HPDE6-E6E7 (cell line): ENCODE measurements at regions not wholly inside any gene's neighbourhood (a gene's known extent, or its start where the extent isn't known, plus 50 kb on each side); places are given as distances from the start of the nearest gene placed in this dataset.

ENCODE experiments used
- DNase-seq: peaks from one replicate; pipeline ENCODE4 v3.0.0; 2011; ENCODE audit warnings: missing footprints; ENCODE audit errors: extremely low spot score

DNA sequence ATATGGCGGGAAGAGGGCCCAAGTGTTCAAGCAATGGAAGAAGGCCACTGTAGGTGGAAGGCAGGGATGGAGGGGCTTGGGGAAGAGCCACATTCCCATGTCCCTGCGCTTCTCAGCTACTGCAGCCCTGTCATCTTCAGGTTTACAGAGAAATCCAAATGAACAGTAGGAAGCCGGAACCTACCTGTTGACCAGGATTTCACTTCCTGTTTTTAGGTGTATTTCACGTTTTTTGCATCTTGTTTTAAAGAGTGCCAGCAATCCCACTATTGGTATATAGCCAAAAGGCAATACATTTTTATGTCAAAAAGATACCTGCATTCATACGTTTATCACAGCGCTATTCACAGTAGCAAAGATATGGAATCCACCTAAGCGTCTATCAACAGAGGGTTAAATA is 159.2 kb downstream of the SLC35B3 start:
- DNase-seq, result no peak

DNA sequence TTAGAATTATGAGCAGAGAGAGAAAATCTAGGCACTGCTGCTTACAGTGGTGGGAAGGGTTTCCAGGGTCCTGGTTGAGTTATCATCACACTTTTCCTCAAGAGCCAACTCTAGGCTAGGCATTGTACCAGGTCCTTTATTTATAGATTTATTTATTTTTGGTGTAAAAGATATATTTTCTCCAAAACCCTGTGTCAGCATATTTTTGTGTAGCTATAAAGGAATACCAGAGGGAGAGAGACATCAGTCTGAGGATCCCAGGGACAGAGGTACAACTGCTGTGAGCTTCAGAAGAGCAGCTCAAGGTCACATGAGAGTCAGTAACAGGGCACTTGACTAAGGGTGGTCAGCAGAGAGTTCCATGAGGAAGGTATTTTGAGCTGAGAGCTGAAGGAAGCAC is 159.7 kb downstream of the SLC35B3 start:
- no peak for DNase-seq

DNA sequence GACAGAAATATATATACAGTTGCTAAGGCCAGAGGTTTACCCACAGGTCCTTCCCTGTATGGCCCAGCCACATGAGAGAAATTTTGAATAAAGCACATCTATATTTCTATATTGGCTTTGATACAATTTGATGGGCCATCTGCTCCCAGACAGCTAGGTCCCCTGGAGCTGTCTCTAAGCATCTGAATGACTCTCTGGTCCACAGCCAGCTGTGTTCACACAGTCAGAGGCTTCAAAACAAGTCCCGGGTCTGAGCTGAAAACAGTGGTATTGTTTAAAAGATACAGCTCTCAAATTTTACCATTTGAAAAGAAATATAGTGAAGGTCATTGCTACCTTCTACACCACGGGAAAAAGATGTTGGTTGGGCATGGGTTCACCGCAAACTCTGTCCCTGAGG is 161.1 kb downstream of the SLC35B3 start:
- no peak for DNase-seq

DNA sequence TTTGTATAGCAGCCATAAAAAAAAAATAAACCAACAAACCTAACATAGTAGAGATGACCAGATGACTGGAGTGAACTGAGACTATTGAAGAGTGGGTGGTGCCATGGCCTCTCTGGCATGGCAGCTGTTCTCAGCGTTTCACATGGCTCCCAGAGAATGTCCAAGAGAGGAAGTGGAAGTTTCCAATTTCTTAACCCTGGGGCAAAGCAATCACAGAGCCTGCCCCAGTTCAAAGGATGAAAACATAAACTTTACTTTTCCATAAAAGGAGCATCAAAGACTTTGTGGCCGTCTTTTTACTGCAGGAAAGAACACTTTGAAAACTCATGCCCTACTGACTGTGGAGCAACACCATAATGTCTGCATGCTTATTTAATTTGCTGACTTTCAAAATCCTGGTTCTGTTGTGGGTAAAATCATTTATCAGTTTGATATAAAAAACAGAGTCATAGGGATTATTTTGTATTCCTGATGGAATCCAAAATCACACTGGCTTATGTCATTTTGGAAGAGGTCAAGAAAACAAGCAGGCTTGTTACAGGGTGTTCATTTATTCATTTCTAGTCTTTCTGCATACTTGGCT is 165.4 kb downstream of the SLC35B3 start:
- no peak for DNase-seq

DNA sequence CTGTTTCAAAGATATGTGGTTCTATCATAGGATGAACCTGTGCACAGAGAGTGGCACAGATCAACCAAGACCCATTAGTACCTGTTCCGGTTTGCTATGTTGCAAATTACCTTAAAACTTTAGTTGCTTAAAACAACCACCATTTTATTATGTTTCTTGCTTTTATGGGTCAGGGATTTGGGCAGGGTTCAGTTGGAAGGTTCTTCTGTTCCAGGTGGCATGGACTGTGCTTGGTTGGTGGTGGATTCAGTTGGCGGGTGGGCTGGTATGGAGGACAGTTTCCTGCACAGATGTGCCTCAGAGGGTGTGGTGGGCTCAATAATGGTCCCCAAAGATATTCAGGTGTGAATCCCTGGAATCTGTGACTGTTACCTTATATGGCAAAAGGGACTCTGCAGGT is 166.3 kb downstream of the SLC35B3 start:
- DNase-seq, result no peak

DNA sequence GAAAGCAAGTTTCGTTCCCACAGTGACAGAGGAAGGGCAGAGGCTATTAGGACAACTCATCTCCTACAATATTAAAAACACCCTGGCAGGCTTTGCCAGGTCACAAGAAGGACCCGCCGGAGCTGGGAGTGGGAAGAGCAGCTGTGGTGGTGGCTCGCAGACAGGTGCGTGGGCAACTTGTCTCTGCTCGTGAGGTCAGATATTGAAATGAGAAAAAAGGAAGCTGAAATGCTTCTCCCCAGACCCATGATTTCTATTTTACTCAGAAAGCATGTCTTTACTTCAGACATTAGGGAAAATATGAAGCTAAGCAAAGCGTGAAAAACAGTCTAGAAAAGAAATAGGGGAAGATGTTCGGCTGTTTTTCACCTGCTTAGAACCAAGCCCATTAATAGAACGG is 166.3 kb upstream of the EEF1E1 start:
- no peak for DNase-seq

DNA sequence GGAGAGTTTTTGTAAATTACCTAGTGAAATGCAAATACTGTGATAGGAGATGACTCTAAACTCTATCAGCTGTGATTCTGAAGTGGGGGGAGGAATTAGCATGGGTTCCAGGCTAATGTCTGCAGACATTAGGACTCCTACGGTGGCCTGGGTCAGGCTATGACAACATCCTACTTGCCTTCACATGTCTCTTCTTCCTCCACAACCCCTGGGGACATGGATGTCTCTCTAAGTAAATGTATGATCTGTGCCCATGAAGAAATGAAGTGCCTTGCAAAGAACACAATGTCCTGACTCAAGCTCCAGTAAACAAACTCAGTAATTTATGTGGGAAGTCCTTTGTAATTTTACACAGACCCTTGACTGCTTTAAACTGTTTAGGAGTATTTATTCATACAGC is 165.8 kb upstream of the EEF1E1 start:
- DNase-seq, result no peak

DNA sequence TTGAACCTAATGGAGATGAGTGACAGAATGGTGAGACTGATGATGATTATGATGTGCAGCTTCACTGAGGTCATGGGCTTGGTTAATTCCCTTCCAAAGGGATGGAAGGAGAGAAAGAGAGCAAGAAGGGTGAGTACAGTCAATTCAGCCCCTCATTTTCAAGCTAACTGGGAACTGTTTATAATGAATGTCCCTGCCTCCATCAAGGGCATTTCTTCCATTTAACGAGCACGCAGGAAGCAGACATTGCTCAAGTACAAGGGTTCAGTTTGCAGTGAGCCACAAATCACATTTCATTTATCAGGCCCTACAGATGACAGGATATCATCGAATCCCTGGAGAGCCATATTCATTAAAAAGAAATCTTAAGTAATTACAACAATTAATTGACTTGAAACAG is 158.3 kb upstream of the EEF1E1 start:
- DNase-seq, result no peak

DNA sequence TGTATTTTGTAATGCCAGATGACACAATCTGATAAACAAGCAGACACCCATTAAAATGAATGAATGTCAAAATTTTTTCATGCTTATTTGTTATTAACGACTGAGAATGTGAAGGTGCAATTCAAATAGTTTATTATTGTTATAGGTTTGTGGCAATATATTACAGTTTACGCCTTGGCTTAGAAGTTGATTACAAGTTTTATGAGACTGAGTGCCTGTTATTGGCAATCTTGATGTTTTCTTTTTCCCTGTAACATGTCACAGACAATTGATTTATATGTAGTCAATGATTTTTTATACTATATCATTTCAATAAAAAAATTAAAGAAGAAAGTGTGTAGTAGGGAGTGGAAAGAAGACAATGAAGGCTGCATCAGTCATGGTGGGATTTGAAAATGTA is 144.1 kb upstream of the EEF1E1 start:
- DNase-seq, result no peak

DNA sequence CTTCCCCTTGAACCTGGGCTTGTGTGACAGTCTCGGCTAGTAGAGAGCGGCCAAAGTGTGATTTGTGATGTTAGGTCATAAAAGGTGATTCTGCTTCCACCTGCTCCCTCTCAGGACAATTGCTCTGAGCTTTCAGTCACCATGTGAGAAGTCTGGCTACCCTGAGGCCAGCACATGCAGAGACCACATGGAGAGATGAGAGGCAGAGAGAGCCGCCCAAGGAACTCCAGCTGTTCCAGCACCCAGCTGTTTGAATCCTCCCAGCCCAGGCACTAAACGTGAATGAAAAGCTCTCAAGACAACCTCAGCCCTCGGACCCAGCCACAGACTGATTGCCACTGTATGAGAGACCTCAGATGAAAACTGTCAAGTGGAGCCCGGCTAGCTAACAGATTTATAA is 143.4 kb upstream of the EEF1E1 start:
- no peak for DNase-seq

DNA sequence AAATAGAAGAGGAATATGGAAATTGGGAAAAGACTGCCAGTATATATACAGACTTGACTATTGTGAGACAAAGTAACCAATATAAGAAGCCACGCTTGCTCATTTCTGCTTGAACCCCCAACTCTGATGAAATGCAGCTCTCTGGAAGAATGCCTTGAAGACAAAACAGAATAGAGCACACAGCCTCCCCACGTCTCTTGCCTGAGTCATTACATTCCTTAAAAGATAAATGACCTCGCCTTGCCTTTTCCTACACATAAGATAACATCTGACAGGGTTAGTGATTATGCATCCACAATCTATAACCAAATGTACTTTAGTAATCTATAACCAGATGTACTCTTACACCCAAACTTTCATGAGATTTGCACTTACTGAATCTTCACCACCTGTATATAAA is 141.1 kb upstream of the EEF1E1 start:
- DNase-seq, result no peak

DNA sequence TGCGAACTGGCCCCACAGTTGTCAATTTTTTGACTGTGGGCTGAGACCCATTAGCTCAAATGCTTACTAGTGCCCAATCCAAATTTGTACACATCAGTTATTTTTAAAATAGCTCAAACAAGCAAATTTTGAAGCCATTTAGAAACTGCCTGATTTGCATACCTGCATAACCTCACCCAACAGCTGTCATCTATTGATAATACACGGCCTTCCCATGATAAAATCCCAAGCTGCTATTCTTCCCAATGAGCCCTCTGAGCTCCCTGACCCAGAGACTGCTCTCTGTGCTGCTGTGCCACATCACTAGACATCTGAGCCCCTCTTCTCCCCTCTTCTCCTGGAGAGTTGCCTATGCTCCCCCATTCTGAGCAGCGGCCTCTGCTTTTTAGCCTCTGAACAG is 140.5 kb upstream of the EEF1E1 start:
- DNase-seq, result no peak

DNA sequence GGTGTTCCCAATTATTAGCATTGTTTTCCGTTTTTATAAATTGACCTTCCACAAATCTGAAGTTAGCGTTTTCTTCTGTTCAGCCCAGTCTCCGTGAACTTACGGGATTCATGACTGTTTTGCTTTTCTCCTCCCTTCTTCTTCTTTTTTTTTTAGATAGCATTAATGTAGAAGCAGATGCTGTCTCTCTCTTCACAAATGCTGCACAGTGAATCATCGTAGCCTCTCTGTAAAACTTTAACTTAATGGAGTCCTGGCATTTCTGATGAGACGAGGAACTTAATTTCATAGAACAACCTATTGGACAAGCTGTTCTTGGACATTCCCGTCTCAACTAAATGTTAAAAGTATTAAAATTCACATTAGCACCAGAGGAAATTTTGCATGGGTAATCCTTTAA is 138.0 kb upstream of the EEF1E1 start:
- DNase-seq, result no peak

DNA sequence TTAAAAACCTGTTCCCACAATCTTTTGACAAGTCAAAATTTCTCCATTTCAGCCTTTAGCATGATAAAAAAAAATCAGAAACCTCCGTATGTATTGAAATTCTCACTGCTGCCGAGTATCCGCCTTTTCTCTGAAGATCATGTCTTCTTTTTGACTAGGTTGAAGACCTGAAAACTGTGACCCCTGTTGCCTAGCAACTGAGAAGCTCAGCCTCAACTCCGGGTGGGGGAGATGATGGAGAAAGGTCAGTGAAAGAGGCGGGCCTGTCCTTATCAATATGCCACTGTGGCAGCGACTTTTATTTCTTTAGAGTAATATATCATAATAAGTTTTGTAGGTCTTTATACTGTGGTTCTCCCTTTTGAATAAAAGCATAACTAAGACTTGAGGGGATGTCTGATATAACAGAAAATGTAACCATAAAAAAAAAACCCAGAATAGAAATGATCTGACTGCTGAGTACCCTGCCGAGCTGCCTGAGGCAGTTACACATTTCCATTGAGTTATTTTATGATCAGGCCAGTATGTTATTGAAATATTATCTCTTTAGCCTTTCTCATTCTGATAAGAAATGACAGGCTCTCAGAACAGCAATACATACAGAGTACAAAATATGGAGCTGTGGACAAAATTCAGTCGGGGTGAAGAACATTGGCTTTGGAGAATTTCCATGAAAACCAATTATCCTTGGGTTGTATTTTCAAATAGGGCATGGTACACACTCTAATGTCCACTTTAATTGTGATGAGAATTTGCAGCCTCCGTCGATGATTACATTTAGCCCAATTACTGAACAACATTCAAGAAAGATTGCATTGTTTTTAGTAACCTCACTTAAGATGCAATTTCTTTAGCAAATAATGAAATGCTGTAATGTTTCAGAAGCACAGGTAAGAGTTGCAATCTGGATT is 136.7 kb upstream of the EEF1E1 start:
- no peak for DNase-seq

DNA sequence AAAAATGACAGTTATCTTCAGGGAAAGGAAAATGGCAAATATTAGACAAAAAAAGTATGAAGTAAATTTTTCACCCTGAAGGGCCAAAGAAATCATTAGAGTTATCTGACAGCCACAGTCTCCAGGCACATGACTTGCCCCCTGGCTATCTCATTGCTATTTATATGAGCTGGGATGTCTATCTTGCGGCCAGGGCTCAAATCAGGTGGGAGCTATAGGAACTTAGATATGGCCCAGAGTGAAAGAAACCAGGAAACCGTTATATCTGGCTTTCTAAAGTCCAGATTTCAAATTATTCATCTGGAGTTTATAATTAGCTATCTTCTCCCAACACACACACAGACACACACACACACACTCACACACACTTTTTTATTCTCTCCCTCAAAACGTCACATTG is 135.3 kb upstream of the EEF1E1 start:
- DNase-seq, result no peak

DNA sequence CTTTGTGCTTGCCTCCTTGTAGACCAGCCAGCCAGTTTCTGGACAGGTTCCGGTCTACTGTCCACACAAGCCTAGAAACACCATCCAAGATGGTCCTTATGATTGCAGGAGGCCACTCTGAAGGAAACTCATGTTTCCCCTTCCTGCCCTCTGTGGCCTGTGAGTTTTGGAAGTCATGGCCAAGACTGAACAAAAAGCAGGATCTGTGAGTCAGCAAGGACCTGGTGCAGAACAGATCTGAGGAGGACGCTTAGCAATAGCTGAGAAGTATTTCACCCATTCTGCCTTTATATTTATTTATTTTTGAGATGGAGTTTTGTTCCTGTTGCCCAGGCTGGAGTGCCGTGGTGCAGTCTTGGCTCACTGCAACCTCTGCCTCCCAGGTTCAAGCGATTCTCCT is 134.6 kb upstream of the EEF1E1 start:
- DNase-seq, result no peak

DNA sequence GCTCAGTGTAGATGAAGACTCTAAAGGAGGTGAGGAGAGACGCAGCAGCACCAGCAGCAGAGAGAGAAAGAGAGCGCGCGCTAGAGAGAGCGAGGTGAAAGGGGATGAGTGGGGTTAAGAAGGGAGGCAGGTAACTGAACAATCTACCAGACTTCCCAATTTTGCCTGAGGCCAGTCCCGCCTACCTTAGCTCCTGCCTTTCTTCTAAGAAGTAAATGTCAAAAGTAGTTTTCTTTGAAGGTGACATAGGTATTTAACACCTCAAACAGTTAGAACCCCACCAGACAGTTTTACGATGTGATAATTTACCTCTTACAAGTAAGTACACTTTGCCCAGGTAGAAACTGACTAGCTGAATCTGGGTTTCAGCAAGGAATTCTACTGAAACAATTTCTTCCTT is 132.0 kb upstream of the EEF1E1 start:
- no peak for DNase-seq

DNA sequence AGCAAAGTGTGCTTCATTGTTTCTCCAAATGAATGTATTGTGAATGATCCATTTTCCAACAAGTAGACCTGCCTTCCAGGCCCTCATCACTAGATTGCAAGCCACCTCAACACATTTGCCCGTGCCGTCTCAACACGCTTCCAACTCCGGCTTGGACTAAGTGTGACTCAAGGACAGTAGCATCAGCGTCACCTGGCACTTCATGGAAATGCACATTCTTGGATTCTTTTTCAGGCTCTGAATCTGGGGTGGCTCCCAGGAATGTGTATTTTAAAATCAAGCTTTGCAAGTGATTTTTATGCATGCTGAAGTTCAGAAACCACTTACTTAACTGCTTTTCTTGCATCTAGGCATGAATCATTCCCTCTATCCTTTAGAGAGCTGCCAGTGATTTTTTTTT is 129.6 kb upstream of the EEF1E1 start:
- no peak for DNase-seq

DNA sequence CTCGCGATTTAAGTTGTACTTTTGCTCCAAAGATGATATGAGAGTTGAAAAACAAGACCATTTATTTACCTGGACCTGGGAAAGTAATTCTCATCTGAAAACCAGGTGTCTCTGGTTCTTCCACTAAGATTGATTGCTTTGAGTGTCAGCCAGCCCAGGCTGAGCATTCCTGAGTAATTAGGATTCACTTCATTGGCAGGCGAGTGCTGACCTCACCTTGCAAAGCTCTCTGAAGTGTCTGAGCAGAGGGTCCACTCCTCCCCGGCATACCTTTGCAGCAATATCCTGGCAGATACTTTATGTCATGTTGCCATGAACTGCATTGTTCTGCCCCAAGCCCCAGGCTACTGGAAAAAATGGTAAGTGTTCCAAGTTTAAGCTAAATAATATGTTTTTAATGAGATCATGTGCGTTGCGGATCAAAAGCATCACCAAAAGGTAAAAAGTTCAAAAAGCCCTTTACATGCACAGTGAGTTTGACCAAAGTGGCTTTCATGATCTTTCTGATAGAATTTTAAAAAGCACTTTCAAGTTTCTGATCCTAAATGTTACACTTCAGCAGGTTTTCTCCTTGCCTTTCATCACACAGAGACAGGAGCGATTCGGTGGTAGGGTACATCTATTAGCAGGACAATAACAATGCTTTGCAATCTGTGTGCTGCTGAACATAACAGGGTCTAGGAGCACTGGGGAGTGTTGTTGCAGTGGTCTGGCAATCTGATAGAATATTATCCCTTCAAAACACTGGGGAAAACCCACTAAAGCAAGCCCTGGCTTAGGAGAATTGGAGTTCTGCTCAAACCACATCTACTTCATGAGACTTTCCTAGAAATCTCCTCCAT is 127.8 kb upstream of the EEF1E1 start:
- no peak for DNase-seq

DNA sequence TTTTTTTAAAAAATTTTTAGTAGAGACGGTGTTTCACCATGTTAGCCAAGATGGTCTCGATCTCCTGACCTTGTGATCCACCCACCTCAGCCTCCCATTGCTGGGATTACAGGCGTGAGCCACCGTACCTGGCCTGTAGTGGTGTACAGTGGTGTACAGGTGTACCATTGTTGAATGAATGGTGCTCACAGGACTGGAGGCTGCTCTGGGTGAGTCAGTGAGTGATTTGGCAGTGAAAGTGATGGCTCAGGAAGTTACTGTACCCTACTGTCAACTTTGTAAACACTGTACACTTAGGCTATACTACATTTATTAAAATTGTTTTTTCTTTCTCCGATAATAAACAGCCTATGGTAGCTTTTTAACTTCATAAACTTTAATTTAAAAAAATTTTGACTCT is 122.8 kb upstream of the EEF1E1 start:
- DNase-seq, result no peak

DNA sequence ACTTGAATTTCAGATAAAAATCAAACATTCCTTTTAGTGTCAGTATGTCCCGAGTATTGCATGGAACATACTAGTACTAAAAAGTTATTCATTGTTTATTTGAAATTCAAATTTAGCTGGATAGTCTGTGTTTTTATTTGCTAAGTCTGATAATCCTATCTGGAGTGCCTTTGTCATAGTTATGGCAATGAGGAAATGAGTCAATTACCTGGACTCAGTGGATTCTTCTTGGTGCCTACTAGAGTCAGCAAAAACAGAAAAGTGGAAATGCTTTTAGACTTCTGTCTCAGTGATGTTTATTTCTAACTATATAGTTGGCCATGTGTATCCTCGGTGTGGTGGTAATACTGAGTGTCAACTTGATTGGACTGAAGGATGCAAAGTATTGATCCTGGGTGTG is 121.3 kb upstream of the EEF1E1 start:
- DNase-seq, result no peak

DNA sequence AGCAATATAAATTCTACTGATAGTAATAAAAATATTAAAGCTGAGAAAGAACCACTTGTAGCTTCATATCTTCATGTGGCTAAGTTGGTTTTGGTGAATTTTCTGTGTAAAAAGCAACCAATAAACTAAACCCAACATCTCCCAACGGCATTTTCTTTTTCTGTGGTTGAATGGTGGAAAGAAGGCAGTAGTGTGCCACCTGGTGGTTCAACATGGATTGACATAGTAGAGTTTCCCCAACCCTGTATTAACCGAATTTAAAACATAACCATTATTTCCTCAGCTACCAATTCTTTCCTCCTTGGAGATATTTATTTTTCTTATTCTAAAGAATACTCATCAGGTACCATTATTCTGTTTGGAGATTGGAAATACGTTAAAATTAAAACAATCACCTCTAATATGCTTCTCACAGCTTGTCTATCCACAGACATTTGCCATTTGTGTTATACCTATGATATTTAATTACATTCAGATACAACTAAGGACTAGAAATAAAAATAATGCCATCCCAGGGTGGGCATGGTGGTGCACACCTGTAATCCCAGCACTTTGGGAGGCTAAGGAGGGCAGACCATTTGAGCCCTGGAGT is 117.1 kb upstream of the EEF1E1 start:
- peak; percentile 20 for DNase-seq
